GM19463 (cell line): ENCODE measurements at regions not wholly inside any gene's neighbourhood (a gene's known extent, or its start where the extent isn't known, plus 50 kb on each side); places are given as distances from the start of the nearest gene placed in this dataset.
A peak's percentile ranks its signal among the peaks of the same experiment; 100 is the strongest.
"Not testable (repeated sequence)": the region's sequence is repeated elsewhere in the genome, so short reads cannot be mapped to it uniquely, and the experiment has no call there.

Experiments used
- ATAC-seq: cut with Tn5 transposase; IDR thresholded peaks from one replicate; pipeline ENCODE4 v1.9.1; 2021; ENCODE audit warnings: mild to moderate bottlenecking, moderate library complexity; ENCODE audit not compliant: unreplicated experiment

GRCh38 chr9:75197561-75197960 is 109.2 kb downstream of the OSTF1 start:
- ATAC-seq: no peak

GRCh38 chr9:75198436-75198835 is 110.1 kb downstream of the OSTF1 start:
- no peak for ATAC-seq

- no peak for ATAC-seq
Observed at GRCh38 chr9:75200892-75201470, 112.7 kb downstream of the OSTF1 start.

GRCh38 chr9:75201480-75202209 is 113.3 kb downstream of the OSTF1 start:
- no peak for ATAC-seq

- not testable (repeated sequence) for ATAC-seq
Observed at GRCh38 chr9:75207997-75208396, 119.7 kb downstream of the OSTF1 start.

GRCh38 chr9:75210215-75210614 is 121.9 kb downstream of the OSTF1 start:
- ATAC-seq: no peak

- no peak for ATAC-seq
Observed at GRCh38 chr9:75213765-75214164, 125.5 kb downstream of the OSTF1 start.

GRCh38 chr9:75226403-75227139 is 138.3 kb downstream of the OSTF1 start:
- ATAC-seq: no peak

GRCh38 chr9:75228893-75229292 is 140.6 kb downstream of the OSTF1 start:
- no peak for ATAC-seq

GRCh38 chr9:75229605-75230332 is 141.5 kb downstream of the OSTF1 start:
- no peak for ATAC-seq

- ATAC-seq: no peak
Observed at GRCh38 chr9:75230469-75230868, 142.2 kb downstream of the OSTF1 start.

GRCh38 chr9:75231167-75231566 is 142.9 kb downstream of the OSTF1 start:
- no peak for ATAC-seq

- no peak for ATAC-seq
Observed at GRCh38 chr9:75233011-75233410, 144.7 kb downstream of the OSTF1 start.

GRCh38 chr9:75235632-75236031 is 147.3 kb downstream of the OSTF1 start:
- ATAC-seq: no peak

- peak; percentile 94 for ATAC-seq
Observed at GRCh38 chr9:75238311-75238976, 150.1 kb downstream of the OSTF1 start.

GRCh38 chr9:75239176-75239575 is 150.9 kb downstream of the OSTF1 start:
- no peak for ATAC-seq

GRCh38 chr9:75242426-75242825 is 154.1 kb downstream of the OSTF1 start:
- no peak for ATAC-seq

GRCh38 chr9:75246949-75247348 is 158.6 kb downstream of the OSTF1 start:
- no peak for ATAC-seq

GRCh38 chr9:75265525-75265972 is 177.2 kb downstream of the OSTF1 start:
- peak; percentile 77 for ATAC-seq

- no peak for ATAC-seq
Observed at GRCh38 chr9:75269197-75269596, 180.9 kb downstream of the OSTF1 start.

- not testable (repeated sequence) for ATAC-seq
Observed at GRCh38 chr9:75273055-75273454, 184.7 kb downstream of the OSTF1 start.
